AG04450 (cell line): ENCODE measurements at regions not wholly inside any gene's neighbourhood (a gene's known extent, or its start where the extent isn't known, plus 50 kb on each side); places are given as distances from the start of the nearest gene placed in this dataset.

ENCODE experiments used
- CTCF ChIA-PET: fragments of 300-600, 350-600 bp; formaldehyde crosslinking; extraction: SDS; loops from one replicate; lab custom pipeline; 2022; ENCODE audit warnings: antibody characterized with exemption, inconsistent platforms; lab: Charles Lee
- POLR2A ChIA-PET: fragments of 350-600 bp; formaldehyde crosslinking; extraction: SDS; loops from one replicate; lab custom pipeline; 2021; ENCODE audit warnings: antibody characterized with exemption, inconsistent platforms; lab: Yijun Ruan, JAX
- DNase-seq: peaks from one replicate; pipeline ENCODE4 v3.0.0-alpha.2; 2011; ENCODE audit warnings: low read depth, low spot score
- H3K27ac ChIP-seq: one replicate; pipeline ENCODE4 v1.5.1; 2012; ENCODE audit warnings: low read depth, low read length, control low read depth
- H3K27me3 ChIP-seq: one replicate; pipeline ENCODE4 v1.6.0; 2012; ENCODE audit warnings: low read length; ENCODE audit not compliant: control insufficient read depth, insufficient read depth
- H3K4me3 ChIP-seq: 2 replicates; pipeline ENCODE4 v1.5.1; 2011; ENCODE audit warnings: mild to moderate bottlenecking, low read depth, low read length, control low read depth
- H3K9me3 ChIP-seq: 2 replicates; pipeline ENCODE4 v1.5.1; 2012; ENCODE audit warnings: low read length; ENCODE audit not compliant: control insufficient read depth, insufficient read depth
- TF ChIP-seq, protein P1 (sequence below): IDR thresholded peaks from 2 replicates; pipeline ENCODE4 v1.5.1; 2011; ENCODE audit warnings: low read depth, low read length, control low read depth, inconsistent platforms

DNA sequence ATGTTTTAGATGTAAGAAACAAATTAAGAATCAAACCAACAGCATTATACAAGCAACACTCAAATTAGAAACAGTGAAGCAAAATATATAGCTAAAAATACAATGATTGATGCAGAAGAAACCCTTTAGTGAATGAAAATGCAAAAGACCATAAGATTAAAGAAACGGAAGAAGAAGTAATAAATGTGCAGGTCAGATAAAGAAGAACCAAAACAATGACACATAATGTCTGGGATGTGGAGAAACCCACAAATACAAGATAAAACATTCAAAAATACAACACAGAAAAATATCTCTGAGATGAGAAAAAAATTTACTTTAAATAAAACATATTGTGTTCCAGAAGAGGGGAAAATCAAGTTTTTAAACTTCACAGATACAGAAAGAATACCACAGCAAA, 73.4 kb upstream of the AVPR1A start:
- no peak for DNase-seq
- no peaks in the 10 kb centered on the region for H3K9me3 ChIP-seq
- no peak overlapping the region for H3K4me3 ChIP-seq
- CTCF ChIA-PET, result no interaction called here
- no peaks in the 10 kb centered on the region for H3K27me3 ChIP-seq
- TF ChIP-seq, protein P1, sequence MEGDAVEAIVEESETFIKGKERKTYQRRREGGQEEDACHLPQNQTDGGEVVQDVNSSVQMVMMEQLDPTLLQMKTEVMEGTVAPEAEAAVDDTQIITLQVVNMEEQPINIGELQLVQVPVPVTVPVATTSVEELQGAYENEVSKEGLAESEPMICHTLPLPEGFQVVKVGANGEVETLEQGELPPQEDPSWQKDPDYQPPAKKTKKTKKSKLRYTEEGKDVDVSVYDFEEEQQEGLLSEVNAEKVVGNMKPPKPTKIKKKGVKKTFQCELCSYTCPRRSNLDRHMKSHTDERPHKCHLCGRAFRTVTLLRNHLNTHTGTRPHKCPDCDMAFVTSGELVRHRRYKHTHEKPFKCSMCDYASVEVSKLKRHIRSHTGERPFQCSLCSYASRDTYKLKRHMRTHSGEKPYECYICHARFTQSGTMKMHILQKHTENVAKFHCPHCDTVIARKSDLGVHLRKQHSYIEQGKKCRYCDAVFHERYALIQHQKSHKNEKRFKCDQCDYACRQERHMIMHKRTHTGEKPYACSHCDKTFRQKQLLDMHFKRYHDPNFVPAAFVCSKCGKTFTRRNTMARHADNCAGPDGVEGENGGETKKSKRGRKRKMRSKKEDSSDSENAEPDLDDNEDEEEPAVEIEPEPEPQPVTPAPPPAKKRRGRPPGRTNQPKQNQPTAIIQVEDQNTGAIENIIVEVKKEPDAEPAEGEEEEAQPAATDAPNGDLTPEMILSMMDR, result no peak
- POLR2A ChIA-PET, result no interaction called here
- H3K27ac ChIP-seq, result no peak overlapping the region

DNA sequence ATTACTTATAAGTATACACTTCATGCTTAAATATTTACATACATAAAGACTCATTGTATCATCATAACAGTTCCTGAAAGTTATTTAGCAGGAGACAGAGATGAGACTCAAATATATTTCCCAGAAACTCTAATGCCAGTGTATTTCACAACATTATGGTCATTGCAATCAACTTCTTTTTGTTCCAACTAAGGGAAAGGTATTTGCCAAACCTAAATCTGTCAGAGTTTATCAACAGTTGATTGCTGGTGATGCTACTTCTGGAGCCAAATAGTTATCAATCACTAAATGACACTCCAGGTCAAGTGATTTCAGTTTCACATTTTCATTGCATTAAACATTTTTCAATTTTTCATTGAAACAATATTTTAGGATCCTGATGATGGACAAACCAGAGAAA, 72.1 kb upstream of the AVPR1A start:
- Histone ChIP-seq H3K27me3 (no peaks in the 10 kb centered on the region), H3K9me3 (no peaks in the 10 kb centered on the region), H3K4me3 (no peak overlapping the region), H3K27ac (no peak overlapping the region)
- TF ChIP-seq, protein P1, result no peak
- ChIA-PET POLR2A (no interaction called here), CTCF (no interaction called here)
- DNase-seq, result no peak

DNA sequence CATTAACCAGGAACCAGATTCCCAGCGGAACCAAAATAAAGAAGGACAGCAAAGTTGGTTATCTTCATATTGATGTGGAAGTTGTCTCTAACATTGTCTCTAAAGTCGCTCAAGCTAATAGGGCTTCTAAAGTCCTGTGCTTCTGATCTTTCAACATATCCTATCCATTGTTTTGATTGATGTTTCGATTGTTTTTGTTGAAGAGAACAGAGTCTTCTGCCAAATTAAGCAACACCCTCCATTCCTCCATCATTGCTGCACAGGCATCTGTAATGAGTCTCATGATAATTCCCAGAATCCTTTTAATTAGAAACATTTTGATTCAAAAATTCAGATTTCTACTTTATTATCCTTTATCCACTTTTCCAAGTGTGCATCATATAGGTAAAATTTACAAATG, 71.6 kb upstream of the AVPR1A start:
- TF ChIP-seq, protein P1, result no peak
- Histone ChIP-seq H3K27ac (no peak overlapping the region), H3K27me3 (no peaks in the 10 kb centered on the region), H3K4me3 (no peak overlapping the region), H3K9me3 (no peaks in the 10 kb centered on the region)
- no peak for DNase-seq
- CTCF ChIA-PET, result no interaction called here
- POLR2A ChIA-PET, result no interaction called here

DNA sequence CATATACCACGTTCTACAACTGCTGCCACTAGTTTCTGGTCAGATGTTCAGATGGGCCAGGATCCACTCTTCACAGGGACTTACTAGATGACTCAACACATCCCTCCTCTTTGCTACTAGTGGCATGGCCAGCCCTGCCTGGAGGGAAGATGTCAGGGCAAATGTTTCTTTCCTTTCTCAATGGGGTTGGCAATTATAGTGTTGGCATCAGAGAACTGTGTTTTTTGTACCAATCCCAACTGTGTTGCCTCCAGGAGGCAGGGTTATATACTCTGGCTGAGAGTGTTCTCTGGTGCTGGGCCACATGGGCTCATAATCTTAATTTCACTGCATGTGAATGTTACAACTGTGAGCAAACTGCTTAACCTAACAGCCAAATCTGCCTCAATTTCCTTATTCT, 69.9 kb upstream of the AVPR1A start:
- TF ChIP-seq, protein P1, result no peak
- CTCF ChIA-PET, result no interaction called here

GRCh38 chr12:63212316-63212715, 61.3 kb upstream of the AVPR1A start:
- no peak for DNase-seq
- ChIA-PET POLR2A (no interaction called here), CTCF (no interaction called here)
- Histone ChIP-seq H3K27ac (no peak overlapping the region), H3K4me3 (no peak overlapping the region), H3K27me3 (no peaks in the 10 kb centered on the region), H3K9me3 (no peaks in the 10 kb centered on the region)
- TF ChIP-seq, protein P1, result no peak

More for the DNA sequence above, 69.9 kb upstream of the AVPR1A start:
- Histone ChIP-seq H3K27me3 (no peaks in the 10 kb centered on the region), H3K9me3 (no peaks in the 10 kb centered on the region), H3K4me3 (no peak overlapping the region), H3K27ac (no peak overlapping the region)
- POLR2A ChIA-PET, result no interaction called here
- no peak for DNase-seq
